ENCODE measurements at regions not wholly inside any gene's neighbourhood (a gene's known extent, or its start where the extent isn't known, plus 50 kb on each side); places are given as distances from the start of the nearest gene placed in this dataset.

GRCh38 chr20:11132819-11133415 lies 459.1 kb upstream of the JAG1 start:
- Histone ChIP-seq H3K36me3 (ENCODE audit: low read depth) (no peaks in the 10 kb centered on the region), H3K4me3 (ENCODE audit: severe bottlenecking) (no peak overlapping the region), H3K9me3 (ENCODE audit: severe bottlenecking) (no peaks in the 10 kb centered on the region), H3K27me3 (ENCODE audit: insufficient read depth, poor library complexity, severe bottlenecking) (no peaks in the 10 kb centered on the region), H3K4me1 (ENCODE audit: insufficient read depth, poor library complexity, severe bottlenecking) (no peaks in the 10 kb centered on the region), H3K27ac (ENCODE audit: poor library complexity, severe bottlenecking) (no peak overlapping the region)
- peak; percentile 58; the same call in 1 of the 3 replicates for ATAC-seq (ENCODE audit: low read depth)
- no peak for DNase-seq (ENCODE audit: low spot score)
- no peak for TF ChIP-seq CTCF (IDR thresholded peaks at IDR 0.05; ENCODE audit: poor library complexity, severe bottlenecking)

- no peak for TF ChIP-seq CTCF (IDR thresholded peaks at IDR 0.05; ENCODE audit: poor library complexity, severe bottlenecking)
- H3K9me3 ChIP-seq (ENCODE audit: severe bottlenecking): no peaks in the 10 kb centered on the region
- H3K27ac ChIP-seq (ENCODE audit: poor library complexity, severe bottlenecking): no peak overlapping the region
- peaks cover 8% of the 10 kb centered on the region for H3K4me1 ChIP-seq (ENCODE audit: insufficient read depth, poor library complexity, severe bottlenecking)
- ATAC-seq (ENCODE audit: low read depth): no peak
- no peaks in the 10 kb centered on the region for H3K27me3 ChIP-seq (ENCODE audit: insufficient read depth, poor library complexity, severe bottlenecking)
- H3K36me3 ChIP-seq (ENCODE audit: low read depth): no peaks in the 10 kb centered on the region
- DNase-seq (ENCODE audit: low spot score): no peak
- H3K4me3 ChIP-seq (ENCODE audit: severe bottlenecking): no peak overlapping the region
These were observed 462.9 kb upstream of the JAG1 start for GRCh38 chr20:11136691-11137090.

- Histone ChIP-seq H3K9me3 (ENCODE audit: severe bottlenecking) (no peaks in the 10 kb centered on the region), H3K4me1 (ENCODE audit: insufficient read depth, poor library complexity, severe bottlenecking) (peaks cover 8% of the 10 kb centered on the region), H3K4me3 (ENCODE audit: severe bottlenecking) (no peak overlapping the region), H3K27me3 (ENCODE audit: insufficient read depth, poor library complexity, severe bottlenecking) (no peaks in the 10 kb centered on the region), H3K36me3 (ENCODE audit: low read depth) (no peaks in the 10 kb centered on the region), H3K27ac (ENCODE audit: poor library complexity, severe bottlenecking) (no peak overlapping the region)
- no peak for TF ChIP-seq CTCF (IDR thresholded peaks at IDR 0.05; ENCODE audit: poor library complexity, severe bottlenecking)
- DNase-seq (ENCODE audit: low spot score): no peak
- no peak for ATAC-seq (ENCODE audit: low read depth)
These were observed 463.9 kb upstream of the JAG1 start for GRCh38 chr20:11137688-11138087.

- H3K36me3 ChIP-seq (ENCODE audit: low read depth): no peaks in the 10 kb centered on the region
- no peaks in the 10 kb centered on the region for H3K9me3 ChIP-seq (ENCODE audit: severe bottlenecking)
- no peak overlapping the region for H3K4me3 ChIP-seq (ENCODE audit: severe bottlenecking)
- H3K27ac ChIP-seq (ENCODE audit: poor library complexity, severe bottlenecking): peak overlapping the region; percentile 55
- TF ChIP-seq CTCF (IDR thresholded peaks at IDR 0.05; ENCODE audit: poor library complexity, severe bottlenecking): peak; percentile 65
- peaks cover 18% of the 10 kb centered on the region for H3K4me1 ChIP-seq (ENCODE audit: insufficient read depth, poor library complexity, severe bottlenecking)
- H3K27me3 ChIP-seq (ENCODE audit: insufficient read depth, poor library complexity, severe bottlenecking): no peaks in the 10 kb centered on the region
- DNase-seq (ENCODE audit: low spot score): no peak
- peak; percentile 97 for ATAC-seq (ENCODE audit: low read depth)
These were observed 466.6 kb upstream of the JAG1 start for GRCh38 chr20:11140359-11140758.

- TF ChIP-seq CTCF (IDR thresholded peaks at IDR 0.05; ENCODE audit: poor library complexity, severe bottlenecking): no peak
- Histone ChIP-seq H3K9me3 (ENCODE audit: severe bottlenecking) (no peaks in the 10 kb centered on the region), H3K27ac (ENCODE audit: poor library complexity, severe bottlenecking) (peak overlapping the region; percentile 35), H3K27me3 (ENCODE audit: insufficient read depth, poor library complexity, severe bottlenecking) (no peaks in the 10 kb centered on the region), H3K4me1 (ENCODE audit: insufficient read depth, poor library complexity, severe bottlenecking) (peaks cover 18% of the 10 kb centered on the region), H3K4me3 (ENCODE audit: severe bottlenecking) (no peak overlapping the region), H3K36me3 (ENCODE audit: low read depth) (no peaks in the 10 kb centered on the region)
- ATAC-seq (ENCODE audit: low read depth): no peak
- no peak for DNase-seq (ENCODE audit: low spot score)
These were observed 469.7 kb upstream of the JAG1 start for GRCh38 chr20:11143481-11143880.

All from RWPE2 (cell line).